ENCODE measurements at regions not wholly inside any gene's neighbourhood (a gene's known extent, or its start where the extent isn't known, plus 50 kb on each side); places are given as distances from the start of the nearest gene placed in this dataset.

DNA sequence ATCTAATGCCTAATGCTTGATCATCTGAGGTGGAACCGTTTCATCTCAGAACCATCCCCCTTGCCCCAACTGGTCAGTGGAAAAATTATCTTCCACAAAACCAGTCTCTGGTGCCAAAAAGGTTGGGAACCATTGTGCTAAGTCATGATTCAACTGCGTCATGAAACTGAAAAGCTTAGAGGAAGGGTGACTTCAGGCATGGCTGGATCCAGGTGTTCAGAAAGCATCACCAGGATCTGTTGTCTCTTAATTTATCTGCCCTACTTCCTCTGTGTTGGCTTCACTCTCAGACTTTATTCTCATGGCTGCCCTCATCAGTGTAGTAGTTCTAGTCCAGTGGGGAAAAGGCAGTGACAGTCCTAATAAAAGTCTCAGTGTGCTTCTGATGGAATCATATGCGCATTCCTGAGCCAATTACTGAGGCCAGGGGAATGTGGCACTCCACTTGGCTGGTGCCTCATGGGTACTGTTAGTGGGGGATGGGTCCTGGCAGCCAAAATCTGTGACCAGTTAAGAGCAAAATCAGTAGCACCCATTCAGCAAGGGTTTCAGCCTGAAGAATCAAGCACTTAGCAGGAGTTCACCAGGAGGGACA, 110.3 kb downstream of the WNT5A start:
- no peak overlapping the region for H3K27ac Mint-ChIP-seq (ENCODE audit: unreplicated experiment)

GRCh38 chr3:55373423-55373822, 113.7 kb downstream of the WNT5A start:
- no peaks in the 10 kb centered on the region for H3K4me1 Mint-ChIP-seq (ENCODE audit: low read depth, unreplicated experiment)
- ChIA-PET CTCF (no interaction called here), POLR2A (no interaction called here)
- Histone ChIP-seq H3K4me3 (ENCODE audit: low read depth, low read length) (no peak overlapping the region), H3K27me3 (replicated peaks; ENCODE audit: control insufficient read depth, insufficient read depth, low read length) (no peaks in the 10 kb centered on the region), H3K4me1 (no peaks in the 10 kb centered on the region), H3K9me3 (no peaks in the 10 kb centered on the region), H3K36me3 (ENCODE audit: control insufficient read depth, insufficient read depth, low read length) (no peaks in the 10 kb centered on the region)
- peaks cover 10% of the 10 kb centered on the region for H3K27me3 Mint-ChIP-seq (ENCODE audit: insufficient read depth, unreplicated experiment)
- no peak for DNase-seq
- H3K9me3 Mint-ChIP-seq (ENCODE audit: unreplicated experiment) = no peaks in the 10 kb centered on the region
- no peak overlapping the region for H3K27ac Mint-ChIP-seq (ENCODE audit: unreplicated experiment)
- BruUV-seq (replicated peaks) = no TSS peak
- intact Hi-C loops (cut with micrococcal nuclease; ENCODE audit: unreplicated experiment) = no loop called here
- TF ChIP-seq, protein P1, sequence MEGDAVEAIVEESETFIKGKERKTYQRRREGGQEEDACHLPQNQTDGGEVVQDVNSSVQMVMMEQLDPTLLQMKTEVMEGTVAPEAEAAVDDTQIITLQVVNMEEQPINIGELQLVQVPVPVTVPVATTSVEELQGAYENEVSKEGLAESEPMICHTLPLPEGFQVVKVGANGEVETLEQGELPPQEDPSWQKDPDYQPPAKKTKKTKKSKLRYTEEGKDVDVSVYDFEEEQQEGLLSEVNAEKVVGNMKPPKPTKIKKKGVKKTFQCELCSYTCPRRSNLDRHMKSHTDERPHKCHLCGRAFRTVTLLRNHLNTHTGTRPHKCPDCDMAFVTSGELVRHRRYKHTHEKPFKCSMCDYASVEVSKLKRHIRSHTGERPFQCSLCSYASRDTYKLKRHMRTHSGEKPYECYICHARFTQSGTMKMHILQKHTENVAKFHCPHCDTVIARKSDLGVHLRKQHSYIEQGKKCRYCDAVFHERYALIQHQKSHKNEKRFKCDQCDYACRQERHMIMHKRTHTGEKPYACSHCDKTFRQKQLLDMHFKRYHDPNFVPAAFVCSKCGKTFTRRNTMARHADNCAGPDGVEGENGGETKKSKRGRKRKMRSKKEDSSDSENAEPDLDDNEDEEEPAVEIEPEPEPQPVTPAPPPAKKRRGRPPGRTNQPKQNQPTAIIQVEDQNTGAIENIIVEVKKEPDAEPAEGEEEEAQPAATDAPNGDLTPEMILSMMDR (IDR thresholded peaks at IDR 0.05; ENCODE audit: insufficient read depth in 1 of 2, low read depth in 1 of 2, low read length in 1 of 2, severe bottlenecking in 1 of 2, unreplicated experiment in 1 of 2) = no peak
- no peaks in the 10 kb centered on the region for H3K36me3 Mint-ChIP-seq (ENCODE audit: insufficient read depth, unreplicated experiment)
- H3K4me3 Mint-ChIP-seq (ENCODE audit: unreplicated experiment) = no peak overlapping the region

More for the DNA sequence above, 110.3 kb downstream of the WNT5A start:
- Mint-ChIP-seq H3K4me1 (ENCODE audit: low read depth, unreplicated experiment) (no peaks in the 10 kb centered on the region), H3K9me3 (ENCODE audit: unreplicated experiment) (no peaks in the 10 kb centered on the region), H3K27me3 (ENCODE audit: insufficient read depth, unreplicated experiment) (peaks cover 11% of the 10 kb centered on the region), H3K4me3 (ENCODE audit: unreplicated experiment) (no peak overlapping the region), H3K36me3 (ENCODE audit: insufficient read depth, unreplicated experiment) (no peaks in the 10 kb centered on the region)
- H3K36me3 ChIP-seq (ENCODE audit: control insufficient read depth, insufficient read depth, low read length) = no peaks in the 10 kb centered on the region
- H3K9me3 ChIP-seq = no peaks in the 10 kb centered on the region
- POLR2A ChIA-PET = no interaction called here
- intact Hi-C loops (cut with micrococcal nuclease; ENCODE audit: unreplicated experiment) = no loop called here
- no peaks in the 10 kb centered on the region for H3K27me3 ChIP-seq (replicated peaks; ENCODE audit: control insufficient read depth, insufficient read depth, low read length)
- no peak overlapping the region for H3K4me3 ChIP-seq (ENCODE audit: low read depth, low read length)
- CTCF ChIA-PET = no interaction called here
- H3K4me1 ChIP-seq = no peaks in the 10 kb centered on the region
- DNase-seq = no peak
- TF ChIP-seq, protein P1 (IDR thresholded peaks at IDR 0.05; ENCODE audit: insufficient read depth in 1 of 2, low read depth in 1 of 2, low read length in 1 of 2, severe bottlenecking in 1 of 2, unreplicated experiment in 1 of 2) = no peak
- BruUV-seq (replicated peaks) = no TSS peak

GRCh38 chr3:55370272-55370671, 116.8 kb downstream of the WNT5A start:
- TF ChIP-seq, protein P1 (IDR thresholded peaks at IDR 0.05; ENCODE audit: insufficient read depth in 1 of 2, low read depth in 1 of 2, low read length in 1 of 2, severe bottlenecking in 1 of 2, unreplicated experiment in 1 of 2) = no peak
- H3K36me3 Mint-ChIP-seq (ENCODE audit: insufficient read depth, unreplicated experiment) = no peaks in the 10 kb centered on the region
- Histone ChIP-seq H3K27me3 (replicated peaks; ENCODE audit: control insufficient read depth, insufficient read depth, low read length) (no peaks in the 10 kb centered on the region), H3K4me1 (no peaks in the 10 kb centered on the region), H3K36me3 (ENCODE audit: control insufficient read depth, insufficient read depth, low read length) (no peaks in the 10 kb centered on the region), H3K4me3 (ENCODE audit: low read depth, low read length) (no peak overlapping the region), H3K9me3 (no peaks in the 10 kb centered on the region)
- H3K27me3 Mint-ChIP-seq (ENCODE audit: insufficient read depth, unreplicated experiment) = peaks cover 6% of the 10 kb centered on the region
- CTCF ChIA-PET = no interaction called here
- no TSS peak for BruUV-seq (replicated peaks)
- no peaks in the 10 kb centered on the region for H3K9me3 Mint-ChIP-seq (ENCODE audit: unreplicated experiment)
- intact Hi-C loops (cut with micrococcal nuclease; ENCODE audit: unreplicated experiment) = no loop called here
- DNase-seq = no peak
- POLR2A ChIA-PET = no interaction called here
- H3K27ac Mint-ChIP-seq (ENCODE audit: unreplicated experiment) = no peak overlapping the region
- H3K4me3 Mint-ChIP-seq (ENCODE audit: unreplicated experiment) = no peak overlapping the region
- no peaks in the 10 kb centered on the region for H3K4me1 Mint-ChIP-seq (ENCODE audit: low read depth, unreplicated experiment)

Measured in Caco-2 (cell line).